ENCODE measurements at regions not wholly inside any gene's neighbourhood (a gene's known extent, or its start where the extent isn't known, plus 50 kb on each side); places are given as distances from the start of the nearest gene placed in this dataset.

GRCh38 chr7:437329-438251, 82.1 kb downstream of the PDGFA start:
- H3T11ph ChIP-seq (ENCODE audit: low read length) = no peak overlapping the region
- H4K91ac ChIP-seq (ENCODE audit: insufficient read length, low read depth, low read length) = no peak overlapping the region
- TF ChIP-seq CTCF (conservative IDR thresholded peaks at IDR 0.05) = no peak
- no peaks in the 10 kb centered on the region for H3K23me2 ChIP-seq (ENCODE audit: insufficient read length, low read depth, low read length, poor library complexity, severe bottlenecking)
- H3K14ac ChIP-seq (ENCODE audit: insufficient read depth, low read length) = peak overlapping the region; percentile 12; the same call in 1 of the 2 replicates
- no peaks in the 10 kb centered on the region for H3K79me2 ChIP-seq (ENCODE audit: insufficient read depth, low read length)
- H2AFZ ChIP-seq (ENCODE audit: low read length) = no peak overlapping the region
- no peak overlapping the region for H4K8ac ChIP-seq (replicated peaks; ENCODE audit: insufficient read length, low read depth, low read length)
- H3K4me1 ChIP-seq (ENCODE audit: insufficient read depth, low read length) = no peaks in the 10 kb centered on the region
- H3K36me3 Mint-ChIP-seq (ENCODE audit: insufficient read depth in 1 of 3, low read depth in 3 of 3) = peaks cover 0 to 2% (median 0%) of the 10 kb centered on the region in 3 experiments; a peak in 1 of 7 replicates
- no peak overlapping the region for H3K23ac ChIP-seq (ENCODE audit: insufficient read length, low read depth, low read length)
- H3K27ac ChIP-seq (ENCODE audit: insufficient read length, low read depth, low read length) = no peak overlapping the region
- H2BK12ac ChIP-seq (ENCODE audit: insufficient read length, low read depth, low read length) = no peak overlapping the region
- no peak overlapping the region for H4K5ac ChIP-seq (ENCODE audit: insufficient read length, low read depth, low read length)
- H3K56ac ChIP-seq (ENCODE audit: insufficient read length, low read depth, low read length) = no peak overlapping the region
- no CpG with 5 or more reads among the region's 43 CpGs for WGBS (ENCODE audit: extremely low coverage, insufficient read length, low lambda C conversion rate)
- H3K4me2 ChIP-seq (ENCODE audit: insufficient read depth, insufficient read length, low read length) = no peak overlapping the region
- H3K9ac ChIP-seq (ENCODE audit: extremely low read depth, insufficient read length, low read length) = no peak overlapping the region
- no peaks in the 10 kb centered on the region for H4K20me1 ChIP-seq (ENCODE audit: control insufficient read depth, insufficient read depth, insufficient read length)
- peak overlapping the region in 1 of 3 experiments; percentile 23; a peak in 1 of 7 replicates for H3K27ac Mint-ChIP-seq
- H3K9me3 Mint-ChIP-seq = peaks cover 0 to 3% of the 10 kb centered on the region in 2 experiments; a peak in 3 of 5 replicates
- no peak overlapping the region for H2BK5ac ChIP-seq (ENCODE audit: insufficient read length, low read length)
- H3K18ac ChIP-seq (ENCODE audit: insufficient read length, low read depth, low read length) = no peak overlapping the region
- H3K27me3 ChIP-seq (ENCODE audit: insufficient read depth, low read length) = no peaks in the 10 kb centered on the region
- no peak overlapping the region for H2AK5ac ChIP-seq (ENCODE audit: insufficient read length, low read length)
- no peak for DNase-seq
- H3K79me1 ChIP-seq (ENCODE audit: insufficient read depth, low read depth, low read length, poor library complexity, severe bottlenecking) = no peaks in the 10 kb centered on the region
- no peak overlapping the region for H2BK120ac ChIP-seq (ENCODE audit: low read depth, low read length, poor library complexity, severe bottlenecking)
- H3K27me3 Mint-ChIP-seq (ENCODE audit: low read depth) = peaks cover 8% of the 10 kb centered on the region
- peaks cover 20 to 26% of the 10 kb centered on the region in 2 experiments for H3K4me1 Mint-ChIP-seq
- H2BK20ac ChIP-seq (ENCODE audit: low read depth, low read length, poor library complexity, severe bottlenecking) = no peak overlapping the region
- H3K4me3 Mint-ChIP-seq = no peak overlapping the region
- no peaks in the 10 kb centered on the region for H3K9me3 ChIP-seq (ENCODE audit: control insufficient read depth, low read depth, low read length)
- H3K4ac ChIP-seq (ENCODE audit: low read depth, low read length) = no peak overlapping the region
- H2BK15ac ChIP-seq (ENCODE audit: low read depth, low read length) = no peak overlapping the region
